PC-3 (cell line): ENCODE measurements at regions not wholly inside any gene's neighbourhood (a gene's known extent, or its start where the extent isn't known, plus 50 kb on each side); places are given as distances from the start of the nearest gene placed in this dataset.

Source experiments
- EZH2 ChIP-seq: fragments of 300-600 bp; sonication (generic); IDR thresholded peaks from one replicate; pipeline ENCODE4 v1.6.1; 2017; ENCODE audit warnings: antibody characterized with exemption, mild to moderate bottlenecking, low read length; ENCODE audit not compliant: unreplicated experiment
- TF ChIP-seq, protein P1 (sequence below): fragments of 300-600 bp; sonication (generic); conservative IDR thresholded peaks from 2 replicates; pipeline ENCODE4 v1.5.1; 2017; ENCODE audit warnings: antibody characterized with exemption, low read depth, mild to moderate bottlenecking, low read length

DNA sequence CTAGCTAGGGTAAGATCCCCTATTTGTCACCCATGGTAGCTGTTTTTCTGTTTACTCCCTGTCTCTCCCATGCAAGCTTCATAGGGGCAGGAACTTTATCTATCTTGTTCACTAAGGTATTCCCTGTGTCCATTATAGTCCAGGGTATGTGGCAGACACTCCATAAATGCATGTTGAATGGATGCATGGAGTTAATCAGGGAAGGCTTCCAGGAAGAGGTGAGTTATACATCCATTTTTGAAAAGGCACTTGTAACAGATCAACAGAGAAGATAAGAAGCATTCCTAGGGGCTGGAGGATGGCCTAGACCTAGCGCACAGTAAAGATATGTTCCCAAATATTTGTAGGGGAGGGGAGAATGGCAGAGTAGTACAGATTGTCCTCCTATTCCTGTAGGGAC lies 130.3 kb downstream of the BUD13 start:
- TF ChIP-seq, protein P1, sequence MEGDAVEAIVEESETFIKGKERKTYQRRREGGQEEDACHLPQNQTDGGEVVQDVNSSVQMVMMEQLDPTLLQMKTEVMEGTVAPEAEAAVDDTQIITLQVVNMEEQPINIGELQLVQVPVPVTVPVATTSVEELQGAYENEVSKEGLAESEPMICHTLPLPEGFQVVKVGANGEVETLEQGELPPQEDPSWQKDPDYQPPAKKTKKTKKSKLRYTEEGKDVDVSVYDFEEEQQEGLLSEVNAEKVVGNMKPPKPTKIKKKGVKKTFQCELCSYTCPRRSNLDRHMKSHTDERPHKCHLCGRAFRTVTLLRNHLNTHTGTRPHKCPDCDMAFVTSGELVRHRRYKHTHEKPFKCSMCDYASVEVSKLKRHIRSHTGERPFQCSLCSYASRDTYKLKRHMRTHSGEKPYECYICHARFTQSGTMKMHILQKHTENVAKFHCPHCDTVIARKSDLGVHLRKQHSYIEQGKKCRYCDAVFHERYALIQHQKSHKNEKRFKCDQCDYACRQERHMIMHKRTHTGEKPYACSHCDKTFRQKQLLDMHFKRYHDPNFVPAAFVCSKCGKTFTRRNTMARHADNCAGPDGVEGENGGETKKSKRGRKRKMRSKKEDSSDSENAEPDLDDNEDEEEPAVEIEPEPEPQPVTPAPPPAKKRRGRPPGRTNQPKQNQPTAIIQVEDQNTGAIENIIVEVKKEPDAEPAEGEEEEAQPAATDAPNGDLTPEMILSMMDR, result no peak
- TF ChIP-seq EZH2, result no peak
